ENCODE measurements at regions not wholly inside any gene's neighbourhood (a gene's known extent, or its start where the extent isn't known, plus 50 kb on each side); places are given as distances from the start of the nearest gene placed in this dataset.

GRCh38 chr17:71115669-71115972 is 946.3 kb downstream of the KCNJ2 start:
- TF ChIP-seq ZBTB21 (CRISPR knock-in tag; IDR thresholded peaks at IDR 0.05; ENCODE audit: borderline replicate concordance) (no peak), CTCF (IDR thresholded peaks at IDR 0.05) (no peak), ATF3 (CRISPR knock-in tag; conservative IDR thresholded peaks at IDR 0.05) (no peak), RELA (CRISPR knock-in tag; IDR thresholded peaks at IDR 0.05; ENCODE audit: borderline replicate concordance) (no peak), TEAD4 (CRISPR knock-in tag; IDR thresholded peaks at IDR 0.05) (no peak), PREB (CRISPR knock-in tag; IDR thresholded peaks at IDR 0.05; ENCODE audit: borderline replicate concordance) (no peak), JUN (CRISPR knock-in tag; IDR thresholded peaks at IDR 0.05) (no peak), NFYB (CRISPR knock-in tag; conservative IDR thresholded peaks at IDR 0.05; ENCODE audit: low read depth) (no peak), ZNF423 (CRISPR knock-in tag; IDR thresholded peaks at IDR 0.05) (no peak)
- TF ChIP-seq, protein P1, sequence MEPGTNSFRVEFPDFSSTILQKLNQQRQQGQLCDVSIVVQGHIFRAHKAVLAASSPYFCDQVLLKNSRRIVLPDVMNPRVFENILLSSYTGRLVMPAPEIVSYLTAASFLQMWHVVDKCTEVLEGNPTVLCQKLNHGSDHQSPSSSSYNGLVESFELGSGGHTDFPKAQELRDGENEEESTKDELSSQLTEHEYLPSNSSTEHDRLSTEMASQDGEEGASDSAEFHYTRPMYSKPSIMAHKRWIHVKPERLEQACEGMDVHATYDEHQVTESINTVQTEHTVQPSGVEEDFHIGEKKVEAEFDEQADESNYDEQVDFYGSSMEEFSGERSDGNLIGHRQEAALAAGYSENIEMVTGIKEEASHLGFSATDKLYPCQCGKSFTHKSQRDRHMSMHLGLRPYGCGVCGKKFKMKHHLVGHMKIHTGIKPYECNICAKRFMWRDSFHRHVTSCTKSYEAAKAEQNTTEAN (CRISPR knock-in tag; IDR thresholded peaks at IDR 0.05) = no peak
- TF ChIP-seq, protein P2, sequence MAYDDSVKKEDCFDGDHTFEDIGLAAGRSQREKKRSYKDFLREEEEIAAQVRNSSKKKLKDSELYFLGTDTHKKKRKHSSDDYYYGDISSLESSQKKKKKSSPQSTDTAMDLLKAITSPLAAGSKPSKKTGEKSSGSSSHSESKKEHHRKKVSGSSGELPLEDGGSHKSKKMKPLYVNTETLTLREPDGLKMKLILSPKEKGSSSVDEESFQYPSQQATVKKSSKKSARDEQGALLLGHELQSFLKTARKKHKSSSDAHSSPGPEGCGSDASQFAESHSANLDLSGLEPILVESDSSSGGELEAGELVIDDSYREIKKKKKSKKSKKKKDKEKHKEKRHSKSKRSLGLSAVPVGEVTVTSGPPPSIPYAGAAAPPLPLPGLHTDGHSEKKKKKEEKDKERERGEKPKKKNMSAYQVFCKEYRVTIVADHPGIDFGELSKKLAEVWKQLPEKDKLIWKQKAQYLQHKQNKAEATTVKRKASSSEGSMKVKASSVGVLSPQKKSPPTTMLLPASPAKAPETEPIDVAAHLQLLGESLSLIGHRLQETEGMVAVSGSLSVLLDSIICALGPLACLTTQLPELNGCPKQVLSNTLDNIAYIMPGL (CRISPR knock-in tag; IDR thresholded peaks at IDR 0.05) = no peak
